IgD-negative memory B cell (primary cell): ENCODE measurements at regions not wholly inside any gene's neighbourhood (a gene's known extent, or its start where the extent isn't known, plus 50 kb on each side); places are given as distances from the start of the nearest gene placed in this dataset.
"Not testable (repeated sequence)": the region's sequence is repeated elsewhere in the genome, so short reads cannot be mapped to it uniquely, and the experiment has no call there.

Experiments
- H3K27ac Mint-ChIP-seq, 3 donors: one replicate each; pipeline ENCODE4 v1.8.0; 2020 to 2022; ENCODE audit warnings: mild to moderate bottlenecking in 3 of 3, mixed read lengths in 3 of 3, moderate library complexity in 1 of 3
- H3K27me3 Mint-ChIP-seq: one replicate; pipeline ENCODE4 v1.8.0; 2021; ENCODE audit warnings: mixed read lengths
- H3K36me3 Mint-ChIP-seq: one replicate; pipeline ENCODE4 v1.8.0; 2020; ENCODE audit warnings: mild to moderate bottlenecking, mixed read lengths
- H3K4me1 Mint-ChIP-seq, 3 donors: one replicate each; pipeline ENCODE4 v1.8.0; 2020 to 2022; ENCODE audit warnings: mixed read lengths in 3 of 3, mild to moderate bottlenecking in 1 of 3
- H3K4me3 Mint-ChIP-seq, 4 donors: one replicate each; pipeline ENCODE4 v1.8.0; 2020 to 2022; ENCODE audit warnings: mild to moderate bottlenecking in 4 of 4, mixed read lengths in 4 of 4, moderate library complexity in 3 of 4
- H3K9me3 Mint-ChIP-seq, 3 donors: one replicate each; pipeline ENCODE4 v1.8.0; 2020 to 2021; ENCODE audit warnings: mixed read lengths in 3 of 3, mild to moderate bottlenecking in 1 of 3

GRCh38 chr14:101284711-101285110 lies 276.6 kb upstream of the DIO3 start:
- H3K4me3 Mint-ChIP-seq: no peak overlapping the region
- no peaks in the 10 kb centered on the region for H3K36me3 Mint-ChIP-seq
- H3K9me3 Mint-ChIP-seq: peaks cover 0 to 6% (median 2%) of the 10 kb centered on the region in 3 donors
- H3K27me3 Mint-ChIP-seq: peaks cover 5% of the 10 kb centered on the region
- peaks cover 0 to 2% (median 0%) of the 10 kb centered on the region in 3 donors for H3K4me1 Mint-ChIP-seq
- no peak overlapping the region for H3K27ac Mint-ChIP-seq

- Mint-ChIP-seq H3K9me3 (peaks cover 0 to 4% (median 2%) of the 10 kb centered on the region in 3 donors), H3K4me1 (peaks cover 0 to 2% (median 0%) of the 10 kb centered on the region in 3 donors), H3K27ac (no peak overlapping the region), H3K36me3 (no peaks in the 10 kb centered on the region), H3K27me3 (peaks cover 6% of the 10 kb centered on the region), H3K4me3 (no peak overlapping the region)
Measured at GRCh38 chr14:101286271-101287018, 274.9 kb upstream of the DIO3 start.

GRCh38 chr14:101288436-101289229 lies 272.7 kb upstream of the DIO3 start:
- peaks cover 0 to 4% (median 2%) of the 10 kb centered on the region in 3 donors for H3K9me3 Mint-ChIP-seq
- H3K36me3 Mint-ChIP-seq: no peaks in the 10 kb centered on the region
- no peak overlapping the region for H3K4me3 Mint-ChIP-seq
- no peak overlapping the region for H3K27ac Mint-ChIP-seq
- peaks cover 0 to 2% (median 0%) of the 10 kb centered on the region in 3 donors for H3K4me1 Mint-ChIP-seq
- H3K27me3 Mint-ChIP-seq: peaks cover 8% of the 10 kb centered on the region

GRCh38 chr14:101289230-101289690 lies 272.0 kb upstream of the DIO3 start:
- Mint-ChIP-seq H3K9me3 (peaks cover 0 to 4% (median 2%) of the 10 kb centered on the region in 3 donors), H3K36me3 (no peaks in the 10 kb centered on the region), H3K4me1 (peaks cover 0 to 2% (median 0%) of the 10 kb centered on the region in 3 donors), H3K27ac (no peak overlapping the region), H3K4me3 (no peak overlapping the region), H3K27me3 (peaks cover 8% of the 10 kb centered on the region)

- Mint-ChIP-seq H3K36me3 (no peaks in the 10 kb centered on the region), H3K27ac (no peak overlapping the region), H3K9me3 (peaks cover 0 to 2% (median 0%) of the 10 kb centered on the region in 3 donors), H3K4me3 (no peak overlapping the region), H3K4me1 (peaks cover 0 to 2% (median 0%) of the 10 kb centered on the region in 3 donors), H3K27me3 (peaks cover 8% of the 10 kb centered on the region)
Measured at GRCh38 chr14:101289911-101290310, 271.4 kb upstream of the DIO3 start.

GRCh38 chr14:101290611-101291010 lies 270.7 kb upstream of the DIO3 start:
- Mint-ChIP-seq H3K4me1 (peaks cover 0 to 2% (median 0%) of the 10 kb centered on the region in 3 donors), H3K36me3 (no peaks in the 10 kb centered on the region), H3K27ac (no peak overlapping the region), H3K27me3 (peaks cover 8% of the 10 kb centered on the region), H3K4me3 (no peak overlapping the region), H3K9me3 (peaks cover 0 to 2% (median 0%) of the 10 kb centered on the region in 3 donors)

- peaks cover 4% of the 10 kb centered on the region for H3K27me3 Mint-ChIP-seq
- peaks cover 4 to 8% (median 4%) of the 10 kb centered on the region in 3 donors for H3K9me3 Mint-ChIP-seq
- no peaks in the 10 kb centered on the region for H3K36me3 Mint-ChIP-seq
- no peaks in the 10 kb centered on the region for H3K4me1 Mint-ChIP-seq
- H3K27ac Mint-ChIP-seq: no peak overlapping the region
- H3K4me3 Mint-ChIP-seq: no peak overlapping the region
Measured at GRCh38 chr14:101291390-101291789, 269.9 kb upstream of the DIO3 start.

- Mint-ChIP-seq H3K27ac (no peak overlapping the region), H3K4me3 (no peak overlapping the region), H3K36me3 (no peaks in the 10 kb centered on the region), H3K9me3 (peaks cover 7 to 11% (median 11%) of the 10 kb centered on the region in 3 donors), H3K4me1 (no peaks in the 10 kb centered on the region), H3K27me3 (peaks cover 3% of the 10 kb centered on the region)
Measured at GRCh38 chr14:101292448-101292847, 268.8 kb upstream of the DIO3 start.

- Mint-ChIP-seq H3K4me1 (no peaks in the 10 kb centered on the region), H3K27ac (no peak overlapping the region), H3K27me3 (peaks cover 3% of the 10 kb centered on the region), H3K4me3 (no peak overlapping the region), H3K9me3 (peaks cover 7 to 11% (median 11%) of the 10 kb centered on the region in 3 donors), H3K36me3 (no peaks in the 10 kb centered on the region)
Measured at GRCh38 chr14:101293605-101294004, 267.7 kb upstream of the DIO3 start.

GRCh38 chr14:101294136-101294535 lies 267.2 kb upstream of the DIO3 start:
- Mint-ChIP-seq H3K4me3 (no peak overlapping the region), H3K9me3 (peaks cover 7 to 11% (median 11%) of the 10 kb centered on the region in 3 donors), H3K36me3 (no peaks in the 10 kb centered on the region), H3K27ac (no peak overlapping the region), H3K4me1 (no peaks in the 10 kb centered on the region), H3K27me3 (peaks cover 3% of the 10 kb centered on the region)

GRCh38 chr14:101299781-101300180 lies 261.5 kb upstream of the DIO3 start:
- not testable (repeated sequence) for H3K27ac Mint-ChIP-seq, H3K4me3 Mint-ChIP-seq, H3K36me3 Mint-ChIP-seq, H3K4me1 Mint-ChIP-seq, H3K27me3 Mint-ChIP-seq
- peaks cover 7 to 14% (median 11%) of the 10 kb centered on the region in 3 donors for H3K9me3 Mint-ChIP-seq

GRCh38 chr14:101301011-101301410 lies 260.3 kb upstream of the DIO3 start:
- Mint-ChIP-seq H3K36me3 (no peaks in the 10 kb centered on the region), H3K27ac (no peak overlapping the region), H3K9me3 (peaks cover 5 to 14% (median 11%) of the 10 kb centered on the region in 3 donors), H3K4me3 (no peak overlapping the region), H3K27me3 (no peaks in the 10 kb centered on the region), H3K4me1 (peaks cover 0 to 1% (median 0%) of the 10 kb centered on the region in 3 donors)

GRCh38 chr14:101307162-101307561 lies 254.1 kb upstream of the DIO3 start:
- H3K27me3 Mint-ChIP-seq, H3K27ac Mint-ChIP-seq, H3K4me1 Mint-ChIP-seq, H3K9me3 Mint-ChIP-seq, H3K4me3 Mint-ChIP-seq, H3K36me3 Mint-ChIP-seq: not testable (repeated sequence)

- peaks cover 4 to 22% (median 14%) of the 10 kb centered on the region in 3 donors for H3K9me3 Mint-ChIP-seq
- H3K27ac Mint-ChIP-seq, H3K4me3 Mint-ChIP-seq, H3K27me3 Mint-ChIP-seq, H3K4me1 Mint-ChIP-seq, H3K36me3 Mint-ChIP-seq: not testable (repeated sequence)
Measured at GRCh38 chr14:101311186-101311585, 250.1 kb upstream of the DIO3 start.

- Mint-ChIP-seq H3K27ac (no peak overlapping the region), H3K4me3 (no peak overlapping the region), H3K4me1 (no peaks in the 10 kb centered on the region), H3K27me3 (peaks cover under 1% of the 10 kb centered on the region), H3K9me3 (peaks cover 4 to 30% (median 14%) of the 10 kb centered on the region in 3 donors), H3K36me3 (no peaks in the 10 kb centered on the region)
Measured at GRCh38 chr14:101313268-101313667, 248.0 kb upstream of the DIO3 start.
